Right hindlimb (tissue), 1 donor: ENCODE measurements at regions not wholly inside any gene's neighbourhood (a gene's known extent, or its start where the extent isn't known, plus 50 kb on each side); places are given as distances from the start of the nearest gene placed in this dataset.
A peak's percentile ranks its signal among the peaks of the same experiment; 100 is the strongest.

Source experiments
- DNase-seq: peaks from one replicate; pipeline ENCODE4 v3.0.0-alpha.2; 2018

GRCh38 chr16:73737637-73738036, 559.0 kb upstream of the PSMD7 start:
- no peak for DNase-seq

GRCh38 chr16:73735954-73736353, 560.7 kb upstream of the PSMD7 start:
- no peak for DNase-seq

GRCh38 chr16:73735018-73735417, 561.6 kb upstream of the PSMD7 start:
- DNase-seq, result no peak

GRCh38 chr16:73732681-73733080, 563.9 kb upstream of the PSMD7 start:
- DNase-seq, result no peak

- no peak for DNase-seq
Observed at GRCh38 chr16:73732143-73732542, 564.5 kb upstream of the PSMD7 start.

GRCh38 chr16:73730481-73731090, 566.0 kb upstream of the PSMD7 start:
- no peak for DNase-seq

GRCh38 chr16:73725156-73725555, 571.5 kb upstream of the PSMD7 start:
- no peak for DNase-seq

- no peak for DNase-seq
Observed at GRCh38 chr16:73724503-73724902, 572.1 kb upstream of the PSMD7 start.

- no peak for DNase-seq
Observed at GRCh38 chr16:73717266-73717974, 579.2 kb upstream of the PSMD7 start.

- DNase-seq, result no peak
Observed at GRCh38 chr16:73714976-73715375, 581.6 kb upstream of the PSMD7 start.

GRCh38 chr16:73713778-73714495, 582.7 kb upstream of the PSMD7 start:
- no peak for DNase-seq

- peak; percentile 50 for DNase-seq
Observed at GRCh38 chr16:73713251-73713650, 583.4 kb upstream of the PSMD7 start.

GRCh38 chr16:73711406-73712080, 585.1 kb upstream of the PSMD7 start:
- no peak for DNase-seq

- DNase-seq, result no peak
Observed at GRCh38 chr16:73710526-73710925, 586.1 kb upstream of the PSMD7 start.

GRCh38 chr16:73707863-73708262, 588.8 kb upstream of the PSMD7 start:
- no peak for DNase-seq

- DNase-seq, result no peak
Observed at GRCh38 chr16:73703891-73704290, 592.7 kb upstream of the PSMD7 start.

- no peak for DNase-seq
Observed at GRCh38 chr16:73697336-73697735, 599.3 kb upstream of the PSMD7 start.

- no peak for DNase-seq
Observed at GRCh38 chr16:73692861-73693260, 603.8 kb upstream of the PSMD7 start.

- DNase-seq, result no peak
Observed at GRCh38 chr16:73683804-73684203, 612.8 kb upstream of the PSMD7 start.

- DNase-seq, result no peak
Observed at GRCh38 chr16:73672135-73672534, 624.2 kb upstream of the ZFHX3 start.

GRCh38 chr16:73670836-73671820, 623.2 kb upstream of the ZFHX3 start:
- no peak for DNase-seq

- no peak for DNase-seq
Observed at GRCh38 chr16:73669535-73670274, 621.8 kb upstream of the ZFHX3 start.
